ENCODE measurements at regions not wholly inside any gene's neighbourhood (a gene's known extent, or its start where the extent isn't known, plus 50 kb on each side); places are given as distances from the start of the nearest gene placed in this dataset.

- CTCF ChIA-PET, result interaction anchor here (0.6 to 1.6 kb wide), 2 partner anchors 8 to 11 kb away, joined by 3 read pairs; no protein-coding TSS in a partner anchor
- Mint-ChIP-seq H3K27ac (ENCODE audit: unreplicated experiment) (no peak overlapping the region), H3K36me3 (ENCODE audit: insufficient read depth, unreplicated experiment) (no peaks in the 10 kb centered on the region), H3K4me1 (ENCODE audit: low read depth, unreplicated experiment) (peaks cover 17% of the 10 kb centered on the region), H3K27me3 (ENCODE audit: unreplicated experiment) (peaks cover 18% of the 10 kb centered on the region), H3K9me3 (ENCODE audit: low read depth, unreplicated experiment) (peaks cover 3% of the 10 kb centered on the region), H3K4me3 (ENCODE audit: low read depth, unreplicated experiment) (no peak overlapping the region)
- intact Hi-C loops (cut with micrococcal nuclease; ENCODE audit: unreplicated experiment), result loop anchor here (2.0 kb wide), 1 partner anchor 46 kb away; no protein-coding TSS in a partner anchor
- DNase-seq, result peak; percentile 85
- BruUV-seq (replicated peaks), result no TSS peak
- TF ChIP-seq CTCF (IDR thresholded peaks at IDR 0.05; ENCODE audit: unreplicated experiment), result no peak
These were observed 182.8 kb upstream of the SLC27A6 start for GRCh38 chr5:128782446-128782845.

GRCh38 chr5:128784726-128785125, 180.6 kb upstream of the SLC27A6 start:
- no peaks in the 10 kb centered on the region for H3K36me3 Mint-ChIP-seq (ENCODE audit: insufficient read depth, unreplicated experiment)
- peaks cover 3% of the 10 kb centered on the region for H3K9me3 Mint-ChIP-seq (ENCODE audit: low read depth, unreplicated experiment)
- TF ChIP-seq CTCF (IDR thresholded peaks at IDR 0.05; ENCODE audit: unreplicated experiment), result no peak
- H3K4me3 Mint-ChIP-seq (ENCODE audit: low read depth, unreplicated experiment), result no peak overlapping the region
- no TSS peak for BruUV-seq (replicated peaks)
- intact Hi-C loops (cut with micrococcal nuclease; ENCODE audit: unreplicated experiment), result no loop called here
- CTCF ChIA-PET, result no interaction called here
- DNase-seq, result no peak
- H3K27ac Mint-ChIP-seq (ENCODE audit: unreplicated experiment), result no peak overlapping the region
- peaks cover 17% of the 10 kb centered on the region for H3K4me1 Mint-ChIP-seq (ENCODE audit: low read depth, unreplicated experiment)
- no peaks in the 10 kb centered on the region for H3K27me3 Mint-ChIP-seq (ENCODE audit: unreplicated experiment)

- H3K27me3 Mint-ChIP-seq (ENCODE audit: unreplicated experiment), result peaks cover 4% of the 10 kb centered on the region
- H3K4me1 Mint-ChIP-seq (ENCODE audit: low read depth, unreplicated experiment), result no peaks in the 10 kb centered on the region
- BruUV-seq (replicated peaks), result no TSS peak
- no peak for TF ChIP-seq CTCF (IDR thresholded peaks at IDR 0.05; ENCODE audit: unreplicated experiment)
- no peaks in the 10 kb centered on the region for H3K36me3 Mint-ChIP-seq (ENCODE audit: insufficient read depth, unreplicated experiment)
- H3K27ac Mint-ChIP-seq (ENCODE audit: unreplicated experiment), result no peak overlapping the region
- no peak for DNase-seq
- CTCF ChIA-PET, result interaction anchor here (0.6 kb wide), 1 partner anchor 567 kb away, joined by 3 read pairs; no protein-coding TSS in a partner anchor
- peaks cover 3% of the 10 kb centered on the region for H3K9me3 Mint-ChIP-seq (ENCODE audit: low read depth, unreplicated experiment)
- intact Hi-C loops (cut with micrococcal nuclease; ENCODE audit: unreplicated experiment), result no loop called here
- no peak overlapping the region for H3K4me3 Mint-ChIP-seq (ENCODE audit: low read depth, unreplicated experiment)
These were observed 174.0 kb upstream of the SLC27A6 start for GRCh38 chr5:128791312-128791711.

GRCh38 chr5:128796506-128796905, 168.8 kb upstream of the SLC27A6 start:
- Mint-ChIP-seq H3K27ac (ENCODE audit: unreplicated experiment) (no peak overlapping the region), H3K9me3 (ENCODE audit: low read depth, unreplicated experiment) (no peaks in the 10 kb centered on the region), H3K4me1 (ENCODE audit: low read depth, unreplicated experiment) (no peaks in the 10 kb centered on the region), H3K36me3 (ENCODE audit: insufficient read depth, unreplicated experiment) (no peaks in the 10 kb centered on the region), H3K27me3 (ENCODE audit: unreplicated experiment) (peaks cover 13% of the 10 kb centered on the region), H3K4me3 (ENCODE audit: low read depth, unreplicated experiment) (no peak overlapping the region)
- intact Hi-C loops (cut with micrococcal nuclease; ENCODE audit: unreplicated experiment), result no loop called here
- no TSS peak for BruUV-seq (replicated peaks)
- no peak for TF ChIP-seq CTCF (IDR thresholded peaks at IDR 0.05; ENCODE audit: unreplicated experiment)
- no peak for DNase-seq
- CTCF ChIA-PET, result no interaction called here

Data from Calu3 (cell line).